ENCODE measurements at regions not wholly inside any gene's neighbourhood (a gene's known extent, or its start where the extent isn't known, plus 50 kb on each side); places are given as distances from the start of the nearest gene placed in this dataset.

DNA sequence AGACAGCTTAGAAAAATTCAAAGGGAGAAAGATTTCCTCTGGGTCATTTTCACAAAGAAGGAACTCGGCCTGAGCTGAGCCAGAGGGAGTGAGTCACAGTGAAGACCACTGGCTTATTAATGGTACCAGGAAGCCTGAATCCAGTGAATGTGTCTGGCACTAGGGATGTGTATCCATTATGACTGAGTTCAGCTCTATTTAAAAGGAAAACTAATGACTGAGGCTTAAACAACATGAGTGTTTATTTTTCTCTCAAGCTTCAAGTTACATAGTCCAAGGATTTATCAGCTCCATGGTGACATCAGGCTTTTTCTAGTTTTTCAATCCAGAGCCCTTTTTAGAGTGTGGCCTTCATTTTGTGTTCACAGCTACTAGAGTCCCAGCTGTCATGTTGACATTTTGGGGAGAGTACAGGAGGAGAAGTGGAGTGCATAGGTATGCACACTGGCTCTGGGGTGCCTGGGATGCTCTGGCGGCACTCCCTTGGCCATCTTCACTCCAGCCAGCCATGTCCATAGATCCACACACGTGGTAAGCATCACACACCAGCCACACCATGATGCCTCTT is 159.5 kb upstream of the ERCC6L2 start:
- Histone ChIP-seq H3K9ac (ENCODE audit: extremely low read depth, low read length, poor library complexity, severe bottlenecking) (no peak overlapping the region), H3K27me3 (ENCODE audit: control insufficient read depth, insufficient read depth, low read length, poor library complexity, severe bottlenecking) (no peaks in the 10 kb centered on the region), H3K27ac (ENCODE audit: low read depth, low read length) (no peak overlapping the region), H3K4me3 (ENCODE audit: low read length) (no peak overlapping the region), H3K4me1 (ENCODE audit: control insufficient read depth, insufficient read depth, low read length) (no peaks in the 10 kb centered on the region), H3K36me3 (ENCODE audit: control insufficient read depth, insufficient read depth, low read length) (no peaks in the 10 kb centered on the region), H3K9me3 (ENCODE audit: control insufficient read depth, low read length) (peaks cover 12% of the 10 kb centered on the region)
- Mint-ChIP-seq H3K4me3 (no peak overlapping the region), H3K27me3 (ENCODE audit: insufficient read depth) (no peaks in the 10 kb centered on the region), H3K36me3 (ENCODE audit: low read depth) (no peaks in the 10 kb centered on the region), H3K9me3 (peaks cover 17% of the 10 kb centered on the region), H3K4me1 (no peaks in the 10 kb centered on the region), H3K27ac (no peak overlapping the region)
- TF ChIP-seq, protein P1, sequence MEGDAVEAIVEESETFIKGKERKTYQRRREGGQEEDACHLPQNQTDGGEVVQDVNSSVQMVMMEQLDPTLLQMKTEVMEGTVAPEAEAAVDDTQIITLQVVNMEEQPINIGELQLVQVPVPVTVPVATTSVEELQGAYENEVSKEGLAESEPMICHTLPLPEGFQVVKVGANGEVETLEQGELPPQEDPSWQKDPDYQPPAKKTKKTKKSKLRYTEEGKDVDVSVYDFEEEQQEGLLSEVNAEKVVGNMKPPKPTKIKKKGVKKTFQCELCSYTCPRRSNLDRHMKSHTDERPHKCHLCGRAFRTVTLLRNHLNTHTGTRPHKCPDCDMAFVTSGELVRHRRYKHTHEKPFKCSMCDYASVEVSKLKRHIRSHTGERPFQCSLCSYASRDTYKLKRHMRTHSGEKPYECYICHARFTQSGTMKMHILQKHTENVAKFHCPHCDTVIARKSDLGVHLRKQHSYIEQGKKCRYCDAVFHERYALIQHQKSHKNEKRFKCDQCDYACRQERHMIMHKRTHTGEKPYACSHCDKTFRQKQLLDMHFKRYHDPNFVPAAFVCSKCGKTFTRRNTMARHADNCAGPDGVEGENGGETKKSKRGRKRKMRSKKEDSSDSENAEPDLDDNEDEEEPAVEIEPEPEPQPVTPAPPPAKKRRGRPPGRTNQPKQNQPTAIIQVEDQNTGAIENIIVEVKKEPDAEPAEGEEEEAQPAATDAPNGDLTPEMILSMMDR (conservative IDR thresholded peaks at IDR 0.05), result no peak
- no peak for DNase-seq
- whole genome bisulfite sequencing, 2 experiments (ENCODE audit: insufficient coverage in 1 of 2, insufficient read length in 1 of 2), result 81 to 100% methylated on average over 1 to 3 of the region's 3 CpGs

DNA sequence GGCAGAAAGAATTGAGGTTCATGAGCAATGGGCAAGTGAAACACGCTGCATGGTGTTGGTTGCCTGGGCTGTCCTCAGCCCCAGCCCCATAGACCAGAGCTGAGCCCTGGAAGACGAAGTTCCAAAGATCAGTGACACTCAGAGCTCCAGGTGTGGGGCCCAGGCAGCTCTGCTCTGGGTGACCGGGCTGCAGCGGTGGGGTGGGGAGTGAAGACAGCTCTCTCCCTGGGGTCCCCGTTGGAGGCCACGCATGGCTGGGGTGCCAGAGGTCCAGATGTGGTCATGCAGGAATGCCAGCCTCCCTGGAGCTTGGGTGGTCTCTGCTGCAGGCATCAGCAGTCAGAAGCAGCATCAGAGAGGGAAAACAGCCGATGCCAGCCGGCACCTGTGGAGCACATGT is 165.0 kb upstream of the ERCC6L2 start:
- Mint-ChIP-seq H3K36me3 (ENCODE audit: low read depth) (no peaks in the 10 kb centered on the region), H3K4me1 (no peaks in the 10 kb centered on the region), H3K27ac (no peak overlapping the region), H3K4me3 (no peak overlapping the region), H3K27me3 (ENCODE audit: insufficient read depth) (peaks cover 2% of the 10 kb centered on the region), H3K9me3 (peaks cover 9% of the 10 kb centered on the region)
- 93 to 100% methylated on average over 2 to 8 of the region's 8 CpGs for WGBS, 2 experiments (ENCODE audit: insufficient coverage in 1 of 2, insufficient read length in 1 of 2)
- Histone ChIP-seq H3K27ac (ENCODE audit: low read depth, low read length) (no peak overlapping the region), H3K4me3 (ENCODE audit: low read length) (no peak overlapping the region), H3K4me1 (ENCODE audit: control insufficient read depth, insufficient read depth, low read length) (no peaks in the 10 kb centered on the region), H3K9me3 (ENCODE audit: control insufficient read depth, low read length) (peaks cover 5% of the 10 kb centered on the region), H3K27me3 (ENCODE audit: control insufficient read depth, insufficient read depth, low read length, poor library complexity, severe bottlenecking) (no peaks in the 10 kb centered on the region), H3K36me3 (ENCODE audit: control insufficient read depth, insufficient read depth, low read length) (no peaks in the 10 kb centered on the region), H3K9ac (ENCODE audit: extremely low read depth, low read length, poor library complexity, severe bottlenecking) (no peak overlapping the region)
- no peak for DNase-seq
- TF ChIP-seq, protein P1 (conservative IDR thresholded peaks at IDR 0.05), result no peak

DNA sequence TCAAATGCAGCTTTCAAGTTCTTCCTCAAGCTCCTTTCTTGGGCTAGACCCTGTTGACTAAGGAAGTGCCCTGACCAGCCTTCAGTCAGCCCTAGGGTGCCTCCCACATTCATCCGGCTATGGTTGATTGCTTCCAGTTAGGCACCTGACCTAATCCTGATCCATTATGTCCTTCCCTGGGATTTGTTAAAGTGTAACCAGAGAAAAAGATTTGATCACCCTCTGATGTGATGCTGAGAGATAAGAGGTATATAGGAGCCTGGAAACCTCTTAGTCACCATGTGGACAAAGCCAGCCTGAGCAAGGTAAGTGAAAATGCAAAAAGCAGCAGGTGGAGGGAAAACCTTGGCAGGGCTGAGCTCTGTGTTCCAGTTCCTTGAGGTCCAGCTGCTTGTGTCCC is 178.8 kb upstream of the ERCC6L2 start:
- H3K9me3 Mint-ChIP-seq, result peaks cover 30% of the 10 kb centered on the region
- Histone ChIP-seq H3K4me3 (ENCODE audit: low read length) (peak overlapping the region; percentile 34), H3K9me3 (ENCODE audit: control insufficient read depth, low read length) (peaks cover 24% of the 10 kb centered on the region), H3K9ac (ENCODE audit: extremely low read depth, low read length, poor library complexity, severe bottlenecking) (no peak overlapping the region), H3K27ac (ENCODE audit: low read depth, low read length) (no peak overlapping the region), H3K4me1 (ENCODE audit: control insufficient read depth, insufficient read depth, low read length) (peaks cover 4% of the 10 kb centered on the region), H3K36me3 (ENCODE audit: control insufficient read depth, insufficient read depth, low read length) (no peaks in the 10 kb centered on the region), H3K27me3 (ENCODE audit: control insufficient read depth, insufficient read depth, low read length, poor library complexity, severe bottlenecking) (no peaks in the 10 kb centered on the region)
- TF ChIP-seq, protein P1 (conservative IDR thresholded peaks at IDR 0.05), result no peak
- DNase-seq, result peak; percentile 53
- 73% methylated on average over 1 of the region's 1 CpG; no CpG with 5 or more reads in 1 of the 2 experiments for WGBS, 2 experiments (ENCODE audit: insufficient coverage in 1 of 2, insufficient read length in 1 of 2)
- H3K36me3 Mint-ChIP-seq (ENCODE audit: low read depth), result peaks cover 6% of the 10 kb centered on the region
- H3K27me3 Mint-ChIP-seq (ENCODE audit: insufficient read depth), result peaks cover 9% of the 10 kb centered on the region
- no peak overlapping the region for H3K27ac Mint-ChIP-seq
- no peak overlapping the region for H3K4me3 Mint-ChIP-seq
- peaks cover 4% of the 10 kb centered on the region for H3K4me1 Mint-ChIP-seq
